ENCODE measurements at regions not wholly inside any gene's neighbourhood (a gene's known extent, or its start where the extent isn't known, plus 50 kb on each side); places are given as distances from the start of the nearest gene placed in this dataset.

GRCh38 chr11:64492561-64492960, 63.2 kb upstream of the SLC22A11 start:
- Histone ChIP-seq H2AK9ac (replicated peaks; ENCODE audit: low read depth, low read length, poor library complexity) (no peak overlapping the region), H3K4me2 (ENCODE audit: low read depth, low read length) (no peak overlapping the region), H3K4me3 (ENCODE audit: insufficient read depth, low read depth, low read length) (no peak overlapping the region), H2AFZ (replicated peaks; ENCODE audit: low read length, poor library complexity) (no peak overlapping the region), H3K9ac (ENCODE audit: low read depth, low read length) (no peak overlapping the region), H4K20me1 (ENCODE audit: insufficient read depth, low read length) (no peaks in the 10 kb centered on the region), H3K4me1 (ENCODE audit: control insufficient read depth, insufficient read depth, low read length) (no peaks in the 10 kb centered on the region), H3K9me3 (ENCODE audit: control insufficient read depth, insufficient read depth, low read length) (peaks cover 2% of the 10 kb centered on the region; the same call in 1 of the 2 replicates), H2AK5ac (ENCODE audit: low read depth, low read length) (no peak overlapping the region), H2BK15ac (ENCODE audit: low read depth, low read length) (no peak overlapping the region), H2BK120ac (ENCODE audit: low read depth, low read length) (no peak overlapping the region), H3K23ac (ENCODE audit: low read depth, low read length) (no peak overlapping the region), H3K56ac (ENCODE audit: extremely low read depth, insufficient read depth, low read length) (no peak overlapping the region), H3K18ac (ENCODE audit: low read depth, low read length) (no peak overlapping the region), H3K14ac (replicated peaks; ENCODE audit: low read depth, low read length) (no peak overlapping the region), H4K8ac (ENCODE audit: low read depth in 2 of 2, low read length in 2 of 2) (no peak overlapping the region), H2BK5ac (ENCODE audit: low read depth, low read length, poor library complexity, severe bottlenecking) (no peak overlapping the region), H3K4ac (ENCODE audit: low read depth, low read length) (no peak overlapping the region), H3K36me3 (ENCODE audit: control insufficient read depth, insufficient read depth, low read length) (no peaks in the 10 kb centered on the region), H3K79me1 (ENCODE audit: low read depth in 1 of 2, low read length in 2 of 2) (no peaks in the 10 kb centered on the region), H3K9me1 (ENCODE audit: insufficient read depth, low read length) (no peaks in the 10 kb centered on the region), H2BK20ac (ENCODE audit: low read depth, low read length) (no peak overlapping the region), H4K91ac (ENCODE audit: insufficient read depth, low read depth, low read length) (no peak overlapping the region), H3K27ac (ENCODE audit: insufficient read depth, low read length) (no peak overlapping the region), H3K27me3 (ENCODE audit: control insufficient read depth, insufficient read depth, low read length) (peaks cover 27% of the 10 kb centered on the region), H4K5ac (ENCODE audit: low read depth, low read length) (no peak overlapping the region)
- no CpG with 5 or more reads among the region's 1 CpG for WGBS, 2 experiments (ENCODE audit: extremely low coverage in 2 of 2, insufficient read length in 1 of 2)
- no TSS peak for BruUV-seq (replicated peaks)
- ChIA-PET POLR2A (ENCODE audit: unreplicated experiment) (no interaction called here), CTCF (interaction anchor here (1.0 kb wide), 1 partner anchor 44 kb away, joined by 3 read pairs; no protein-coding TSS in a partner anchor)
- TF ChIP-seq USF2 (IDR thresholded peaks at IDR 0.05; ENCODE audit: low read depth, low read length) (no peak), CHD1 (IDR thresholded peaks at IDR 0.05; ENCODE audit: low read depth, low read length) (no peak), POLR2A (IDR thresholded peaks at IDR 0.05; ENCODE audit: low read depth, low read length) (no peak), MAFK (IDR thresholded peaks at IDR 0.05; ENCODE audit: low read depth, low read length) (no peak), MXI1 (IDR thresholded peaks at IDR 0.05; ENCODE audit: borderline replicate concordance, low read depth, low read length) (no peak), FOS (IDR thresholded peaks at IDR 0.05; ENCODE audit: low read depth, low read length) (no peak), NFE2L2 (IDR thresholded peaks at IDR 0.05; ENCODE audit: low read depth, low read length) (no peak), CTCF (conservative IDR thresholded peaks at IDR 0.05; ENCODE audit: low read depth, low read length) (no peak), RFX5 (IDR thresholded peaks at IDR 0.05; ENCODE audit: low read depth, low read length) (no peak), RCOR1 (IDR thresholded peaks at IDR 0.05; ENCODE audit: insufficient replicate concordance, low read length) (no peak), SMC3 (IDR thresholded peaks at IDR 0.05; ENCODE audit: low read depth, low read length) (no peak), BHLHE40 (IDR thresholded peaks at IDR 0.05; ENCODE audit: low read depth, low read length) (no peak), MAZ (IDR thresholded peaks at IDR 0.05; ENCODE audit: borderline replicate concordance, low read depth, low read length) (no peak), CEBPB (IDR thresholded peaks at IDR 0.05; ENCODE audit: low read depth, low read length) (no peak), RAD21 (IDR thresholded peaks at IDR 0.05; ENCODE audit: low read length) (no peak)
- TF ChIP-seq, protein P1, sequence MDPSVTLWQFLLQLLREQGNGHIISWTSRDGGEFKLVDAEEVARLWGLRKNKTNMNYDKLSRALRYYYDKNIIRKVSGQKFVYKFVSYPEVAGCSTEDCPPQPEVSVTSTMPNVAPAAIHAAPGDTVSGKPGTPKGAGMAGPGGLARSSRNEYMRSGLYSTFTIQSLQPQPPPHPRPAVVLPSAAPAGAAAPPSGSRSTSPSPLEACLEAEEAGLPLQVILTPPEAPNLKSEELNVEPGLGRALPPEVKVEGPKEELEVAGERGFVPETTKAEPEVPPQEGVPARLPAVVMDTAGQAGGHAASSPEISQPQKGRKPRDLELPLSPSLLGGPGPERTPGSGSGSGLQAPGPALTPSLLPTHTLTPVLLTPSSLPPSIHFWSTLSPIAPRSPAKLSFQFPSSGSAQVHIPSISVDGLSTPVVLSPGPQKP (IDR thresholded peaks at IDR 0.05; ENCODE audit: borderline replicate concordance, low read depth, low read length) = no peak
- in situ Hi-C loops (cut with MboI; ENCODE audit: low sequenced_read_pairs) (no loop called here), intact Hi-C loops (cut with micrococcal nuclease) (no loop called here), dilution Hi-C loops (cut with HindIII; ENCODE audit: low sequenced_read_pairs, unreplicated experiment) (no loop called here)
- no peak for ATAC-seq (ENCODE audit: low read depth)
- no peak for DNase-seq
